Erythroblast (primary cell): ENCODE measurements at regions not wholly inside any gene's neighbourhood (a gene's known extent, or its start where the extent isn't known, plus 50 kb on each side); places are given as distances from the start of the nearest gene placed in this dataset.

Source experiments
- GATA1 ChIP-seq: IDR thresholded peaks from 2 replicates; pipeline ENCODE4 v1.6.1; 2011; ENCODE audit warnings: low read depth, mild to moderate bottlenecking, control low read depth, low read length, moderate library complexity
- POLR2A ChIP-seq: IDR thresholded peaks from 2 replicates; pipeline ENCODE4 v1.6.1; 2011; ENCODE audit warnings: mild to moderate bottlenecking, low read length

- TF ChIP-seq POLR2A (no peak), GATA1 (no peak)
Observed at GRCh38 chr1:228853191-228853590, 117.9 kb downstream of the RHOU start.
